H1 (cell line): ENCODE measurements at regions not wholly inside any gene's neighbourhood (a gene's known extent, or its start where the extent isn't known, plus 50 kb on each side); places are given as distances from the start of the nearest gene placed in this dataset.

Source experiments
- CBX8 ChIP-seq: fragments of 300-800, 300-1000 bp; sonication (generic); IDR thresholded peaks from 2 replicates; pipeline ENCODE4 v1.7.1; 2016; ENCODE audit warnings: low read depth, low read length, borderline replicate concordance
- CEBPB ChIP-seq: IDR thresholded peaks from 2 replicates; pipeline ENCODE4 v1.6.1; 2012; ENCODE audit warnings: low read depth, low read length
- CHD1 ChIP-seq: IDR thresholded peaks from 2 replicates; pipeline ENCODE4 v1.6.1; 2012; ENCODE audit warnings: low read depth, low read length, improper control_type of control experiment
- CHD7 ChIP-seq: fragments of 300-600 bp; sonication (generic); IDR thresholded peaks from 2 replicates; pipeline ENCODE4 v1.7.1; 2012; ENCODE audit warnings: low read length, moderate library complexity, mild to moderate bottlenecking, inconsistent platforms; ENCODE audit not compliant: insufficient replicate concordance
- CTBP2 ChIP-seq: IDR thresholded peaks from 2 replicates; pipeline ENCODE4 v1.7.0; 2011; ENCODE audit warnings: borderline replicate concordance, mild to moderate bottlenecking, moderate library complexity, mixed read lengths, low read length; ENCODE audit not compliant: insufficient read depth, insufficient read length
- GABPA ChIP-seq: IDR thresholded peaks from 2 replicates; pipeline ENCODE4 v1.6.1; 2011; ENCODE audit warnings: mild to moderate bottlenecking, low read length, moderate library complexity, borderline replicate concordance; ENCODE audit not compliant: insufficient read depth
- JUN ChIP-seq: IDR thresholded peaks from 2 replicates; pipeline ENCODE4 v1.6.1; 2011; ENCODE audit warnings: low read depth, mild to moderate bottlenecking, improper control_type of control experiment, low read length
- RBBP5 ChIP-seq: IDR thresholded peaks from 2 replicates; pipeline ENCODE4 v1.7.1; 2012; ENCODE audit warnings: low read depth, mild to moderate bottlenecking, inconsistent platforms, low read length, moderate library complexity, borderline replicate concordance
- SIN3A ChIP-seq, 2 experiments: IDR thresholded peaks in 1 of 2; conservative IDR thresholded peaks in 1 of 2; 2 replicates each; pipeline ENCODE4 v1.6.1; 2011 to 2012; ENCODE audit warnings: low read length in 2 of 2, improper control_type of control experiment in 1 of 2, low read depth in 1 of 2, mild to moderate bottlenecking in 1 of 2
- SP2 ChIP-seq: IDR thresholded peaks from 2 replicates; pipeline ENCODE4 v1.6.1; 2012; ENCODE audit warnings: mild to moderate bottlenecking, low read length, inconsistent platforms
- SRF ChIP-seq: IDR thresholded peaks from 2 replicates; pipeline ENCODE4 v1.6.1; 2011; ENCODE audit warnings: mild to moderate bottlenecking, low read depth, low read length, moderate library complexity
- TAF1 ChIP-seq: IDR thresholded peaks from 2 replicates; pipeline ENCODE4 v1.6.1; 2011; ENCODE audit warnings: mild to moderate bottlenecking, low read depth, low read length
- YY1 ChIP-seq: IDR thresholded peaks from 2 replicates; pipeline ENCODE4 v1.6.1; 2011; ENCODE audit warnings: low read depth, mild to moderate bottlenecking, low read length

GRCh38 chr2:176501617-176502016, 232.4 kb downstream of the MTX2 start (continued):
- TF ChIP-seq CHD7 (no peak), CHD1 (no peak), CEBPB (no peak), SP2 (no peak), SIN3A (conservative IDR thresholded peaks at IDR 0.05 in 1 of 2, IDR thresholded peaks at IDR 0.05 in 1 of 2; ENCODE audit: low read depth in 1 of 2, low read length in 2 of 2) (no peak), RBBP5 (no peak), GABPA (no peak), CTBP2 (no peak), YY1 (no peak), CBX8 (no peak), TAF1 (no peak), JUN (no peak), SRF (no peak)
